ENCODE measurements at regions not wholly inside any gene's neighbourhood (a gene's known extent, or its start where the extent isn't known, plus 50 kb on each side); places are given as distances from the start of the nearest gene placed in this dataset.

DNA sequence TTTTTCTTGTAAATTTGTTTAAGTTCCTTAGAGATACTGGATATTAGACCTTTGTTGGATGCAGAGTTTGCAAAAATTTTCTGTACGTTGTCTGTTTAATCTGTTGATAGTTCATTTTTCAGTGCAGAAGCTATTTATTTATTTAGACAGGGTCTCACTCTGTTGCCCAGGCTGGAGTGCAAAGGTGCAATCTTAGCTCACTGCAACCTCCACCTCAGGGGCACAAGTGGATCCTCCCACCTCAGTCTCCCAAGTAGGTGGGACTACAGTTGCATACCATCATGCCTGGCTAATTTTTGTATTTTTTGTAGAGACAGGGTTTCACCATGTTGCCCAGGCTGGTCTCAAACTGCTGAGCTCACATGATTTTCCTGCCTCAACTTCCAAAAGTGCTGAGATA, 568.2 kb upstream of the REG3G start:
- DNase-seq (ENCODE audit: low spot score) = no peak

DNA sequence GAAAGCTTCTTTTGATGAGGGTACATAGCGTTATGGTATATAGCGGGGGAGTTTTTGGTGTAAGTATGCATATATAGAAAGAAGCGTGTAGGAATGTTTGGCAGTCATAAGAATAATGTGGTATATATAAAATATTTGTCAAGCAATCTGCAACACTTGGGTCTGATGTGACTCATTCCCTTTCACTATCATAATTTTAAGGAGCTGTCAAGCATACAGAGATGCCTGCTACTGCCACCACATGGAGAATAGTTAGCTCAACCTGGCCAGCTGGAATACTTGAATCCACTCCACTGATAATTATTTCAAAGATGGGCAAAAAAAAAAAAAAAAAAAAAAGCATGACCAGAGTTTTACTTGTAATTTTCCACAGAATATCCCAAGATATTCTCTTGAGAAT, 559.8 kb upstream of the REG3G start:
- peak; percentile 8 for DNase-seq (ENCODE audit: low spot score)

DNA sequence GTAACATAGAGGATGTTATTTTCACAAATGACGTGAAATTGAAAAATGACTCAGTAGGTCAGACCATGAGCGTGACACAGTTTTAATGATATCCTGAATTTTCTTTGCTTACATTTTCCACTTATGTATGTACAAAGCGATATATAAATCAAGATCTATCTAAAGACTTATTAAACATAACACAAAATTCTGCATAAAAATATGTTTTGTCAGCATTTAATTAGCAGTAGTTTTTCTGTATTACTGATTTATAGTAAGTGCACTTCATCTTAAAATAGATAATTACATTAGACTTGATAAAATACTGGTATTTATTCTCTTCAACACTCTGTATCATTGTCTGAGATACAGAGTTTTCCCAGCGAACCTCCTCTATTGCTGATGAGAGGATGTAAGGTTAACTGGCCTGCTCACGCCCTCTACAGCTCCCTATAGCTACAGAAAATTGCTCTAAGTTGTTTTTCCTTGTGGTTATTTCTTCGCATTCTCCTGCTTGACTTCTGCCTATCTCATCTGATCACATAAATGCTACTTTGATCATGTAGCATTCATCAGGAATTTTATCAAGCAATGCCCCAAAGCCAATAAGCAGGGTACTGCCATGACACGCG, 548.8 kb upstream of the REG3G start:
- no peak for DNase-seq (ENCODE audit: low spot score)

DNA sequence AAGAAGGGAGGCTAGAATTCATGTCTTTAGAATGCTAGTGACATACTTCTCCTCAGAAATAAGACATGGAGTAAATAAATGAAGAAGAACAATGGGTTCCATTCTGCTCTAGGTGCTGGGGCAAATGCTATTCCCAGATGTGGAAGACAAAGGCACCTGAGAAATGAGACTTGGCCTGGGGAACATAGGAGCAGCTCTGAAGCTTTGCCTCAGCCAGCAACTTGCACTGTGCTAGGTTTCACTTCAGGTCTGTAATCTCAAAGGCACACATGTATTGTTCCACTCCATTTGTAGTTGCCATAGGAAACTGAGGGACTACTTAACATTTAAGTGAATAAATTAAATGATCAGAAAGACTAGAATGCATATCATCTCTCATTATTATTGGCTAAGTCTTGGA, 538.9 kb upstream of the REG3G start:
- no peak for DNase-seq (ENCODE audit: low spot score)

DNA sequence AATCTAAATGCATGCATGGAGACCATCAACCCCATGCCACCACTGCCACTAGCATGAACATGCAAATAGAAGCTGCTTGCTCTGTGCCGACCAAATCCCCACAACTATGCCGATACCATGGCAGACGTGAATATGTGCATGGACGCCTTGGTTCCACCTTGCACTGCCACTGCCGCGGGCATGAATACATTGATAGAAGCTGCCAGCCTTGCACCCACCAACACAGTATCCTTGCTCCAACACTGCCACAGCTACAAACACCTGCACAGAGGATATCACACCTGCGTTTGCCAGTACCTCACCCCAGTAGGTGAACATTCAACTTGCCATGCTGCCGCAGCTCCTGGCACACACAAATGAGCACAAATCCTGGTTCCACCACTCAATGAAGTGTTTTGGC, 527.4 kb upstream of the REG3G start:
- no peak for DNase-seq (ENCODE audit: low spot score)

DNA sequence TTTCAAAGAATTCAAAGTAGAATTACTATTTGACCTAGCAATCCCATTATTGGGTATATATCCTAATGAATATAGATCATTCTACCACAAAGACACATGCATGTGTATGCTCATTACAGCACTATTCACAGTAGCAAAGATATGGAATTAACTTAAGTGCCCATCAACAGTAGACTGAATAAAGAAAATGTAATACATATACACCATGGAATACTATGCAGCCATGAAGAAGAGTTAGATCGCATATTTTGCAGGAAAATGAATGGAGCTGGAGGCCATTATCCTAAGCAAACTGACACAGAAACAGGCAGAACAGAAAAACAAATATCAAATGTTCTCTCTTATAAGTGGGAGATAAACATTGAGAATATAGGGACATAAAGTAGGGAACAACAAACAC, 519.2 kb upstream of the REG3G start:
- no peak for DNase-seq (ENCODE audit: low spot score)

DNA sequence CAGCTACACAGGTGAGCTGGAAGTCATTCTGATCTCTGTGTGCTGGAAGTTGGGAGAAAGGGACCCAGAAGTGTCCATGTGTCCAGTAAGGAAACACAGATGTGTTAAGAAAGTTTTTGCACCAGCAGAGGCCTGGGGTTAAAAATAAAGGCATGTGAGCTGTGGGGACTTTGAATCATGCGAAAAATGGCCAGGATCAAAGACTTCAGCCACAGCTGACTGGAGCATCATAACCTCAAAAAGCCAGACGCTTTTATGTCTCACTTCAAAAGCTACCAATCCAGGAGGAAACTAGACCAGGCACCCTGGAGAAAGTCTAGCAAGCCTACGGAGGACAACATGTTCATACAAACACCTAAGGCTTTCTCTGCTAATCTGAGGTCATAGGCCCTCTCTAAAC, 503.6 kb upstream of the REG3G start:
- no peak for DNase-seq (ENCODE audit: low spot score)

DNA sequence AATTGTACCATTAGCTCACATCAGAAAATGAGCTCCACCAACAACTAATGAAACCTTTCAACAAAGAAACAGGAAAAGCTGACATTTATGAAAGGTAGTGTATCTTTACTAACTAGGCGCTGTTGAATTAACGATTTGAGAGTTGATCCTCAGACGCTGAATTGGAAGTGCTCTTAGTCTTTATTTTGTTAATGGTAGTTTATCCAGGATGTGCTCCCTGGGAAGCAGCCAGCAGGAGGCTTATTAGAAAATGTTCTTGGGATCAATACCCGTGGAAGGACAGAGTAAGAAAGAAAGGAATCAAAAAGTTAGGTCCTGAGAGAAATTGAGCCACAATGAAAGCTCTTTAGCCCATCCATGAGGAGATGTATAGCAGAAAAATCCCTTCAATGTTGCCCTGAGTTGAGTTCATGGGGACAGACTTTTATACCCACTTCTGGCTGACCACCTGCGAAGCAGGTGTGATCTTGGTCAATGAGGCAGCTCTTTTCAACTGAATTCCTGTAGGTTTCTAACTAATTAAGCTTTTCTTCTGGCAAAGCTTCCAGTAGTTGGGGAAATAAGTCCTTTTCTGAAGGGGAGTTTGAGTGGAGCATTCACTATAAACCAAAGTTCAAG, 492.6 kb upstream of the REG3G start:
- DNase-seq (ENCODE audit: low spot score) = no peak

DNA sequence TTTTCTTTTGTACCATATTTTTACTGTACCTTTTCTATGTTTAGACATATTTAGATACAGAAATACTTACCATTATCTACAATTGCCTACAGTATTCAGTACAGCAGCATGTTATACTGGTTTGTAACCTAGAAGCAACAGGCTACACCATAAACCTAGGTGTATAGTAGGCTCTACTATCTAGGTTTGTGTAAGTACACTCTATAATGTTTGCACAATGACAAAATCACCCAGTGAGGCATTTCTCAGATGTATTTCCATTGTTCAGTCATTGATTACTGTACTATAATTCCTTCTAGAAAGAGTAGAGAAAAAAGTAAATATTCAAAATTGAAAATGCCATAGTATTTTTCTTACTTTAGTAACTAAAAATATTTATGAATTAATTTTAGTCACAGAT, 490.1 kb upstream of the REG3G start:
- no peak for DNase-seq (ENCODE audit: low spot score)

DNA sequence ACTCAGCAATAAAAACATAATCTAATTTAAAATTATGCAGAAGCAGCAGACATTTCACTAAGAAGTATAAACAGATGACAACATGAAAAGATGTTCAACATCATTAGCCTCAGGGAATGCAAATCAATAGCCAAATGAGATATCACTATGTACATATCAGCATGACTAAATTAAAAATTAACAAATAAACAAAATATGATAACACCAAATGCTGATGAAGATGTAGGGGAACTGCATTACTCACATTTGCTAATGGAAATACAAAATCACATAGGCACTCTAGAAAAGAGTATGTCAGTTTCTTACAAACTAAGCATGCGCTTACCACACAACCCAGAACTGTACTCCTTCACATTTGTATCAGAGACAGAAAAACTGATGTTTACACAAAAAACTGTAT, 487.2 kb upstream of the REG3G start:
- DNase-seq (ENCODE audit: low spot score) = no peak

DNA sequence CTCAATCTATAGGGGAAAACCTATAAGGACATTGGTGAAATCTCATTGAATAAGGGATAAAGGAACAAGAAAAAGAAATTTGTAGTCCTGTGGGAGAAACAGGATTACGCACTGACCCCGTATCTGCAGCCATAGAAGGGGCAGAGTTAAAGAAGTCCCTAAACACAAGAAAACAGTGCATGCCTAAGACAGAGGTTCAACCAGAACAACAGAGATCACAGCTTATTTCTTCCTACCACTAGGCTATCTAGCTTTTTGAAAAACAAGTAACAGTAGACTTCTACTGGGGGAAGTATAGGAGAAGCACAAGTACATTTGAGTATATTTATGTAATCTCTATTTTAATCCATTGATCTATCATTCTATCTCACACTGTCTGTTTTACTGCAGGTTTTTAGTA, 485.2 kb upstream of the REG3G start:
- no peak for DNase-seq (ENCODE audit: low spot score)

DNA sequence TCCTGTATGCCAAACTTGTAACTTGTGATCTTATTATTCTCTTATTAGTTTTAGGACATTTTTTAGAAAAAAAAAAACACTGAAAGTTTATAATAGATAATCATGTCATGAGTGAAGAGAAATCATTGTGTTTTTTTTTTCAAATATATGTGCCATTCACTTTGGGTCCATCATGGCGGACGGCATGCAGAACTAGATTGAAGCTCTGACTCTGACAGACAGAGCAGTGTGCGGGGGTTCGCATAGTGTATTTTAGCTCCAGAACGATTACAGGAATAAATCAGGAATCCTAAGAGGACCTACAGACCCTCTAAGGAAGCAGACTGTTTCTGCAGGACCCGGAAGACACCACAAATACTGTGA, 484.4 kb upstream of the REG3G start:
- no peak for DNase-seq (ENCODE audit: low spot score)

DNA sequence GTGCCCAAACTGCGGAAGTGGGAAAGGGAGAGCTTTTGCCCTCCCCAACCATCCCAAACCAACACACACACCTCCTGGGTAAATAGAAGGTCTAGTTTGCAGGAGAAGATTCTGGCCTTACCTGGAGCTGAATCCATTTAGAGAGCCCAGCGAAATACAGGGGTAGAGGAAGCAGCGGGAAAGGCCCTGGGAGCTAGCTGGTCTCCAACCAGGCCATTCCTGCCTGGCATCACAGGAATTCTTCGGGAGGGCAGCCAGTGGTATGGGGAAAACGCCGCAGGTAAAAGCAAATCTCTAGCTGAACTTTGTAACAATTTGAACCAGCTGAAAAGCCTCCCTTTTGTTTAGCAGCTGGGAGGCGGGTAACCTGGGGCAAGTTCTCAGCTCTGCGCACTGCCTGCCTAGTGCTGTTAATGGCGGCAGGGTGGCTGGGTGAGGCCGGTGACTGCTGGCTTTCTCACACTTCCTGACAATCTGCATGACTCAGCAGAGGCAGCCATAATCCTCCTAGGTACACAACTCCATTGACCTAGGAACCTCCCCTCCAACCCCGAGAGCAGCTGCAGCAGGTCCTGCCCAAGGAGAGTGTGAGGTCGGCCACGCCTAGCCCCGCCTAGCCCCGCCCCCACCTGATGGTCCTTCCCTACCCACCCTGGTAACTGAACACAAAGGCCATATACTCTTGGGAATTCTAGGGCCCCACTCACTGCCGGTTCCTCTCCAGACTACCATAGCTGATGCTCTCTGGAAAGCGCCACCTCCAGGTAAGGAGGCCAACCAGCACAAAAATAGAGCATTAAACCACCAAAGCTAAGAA, 483.8 kb upstream of the REG3G start:
- DNase-seq (ENCODE audit: low spot score) = no peak

DNA sequence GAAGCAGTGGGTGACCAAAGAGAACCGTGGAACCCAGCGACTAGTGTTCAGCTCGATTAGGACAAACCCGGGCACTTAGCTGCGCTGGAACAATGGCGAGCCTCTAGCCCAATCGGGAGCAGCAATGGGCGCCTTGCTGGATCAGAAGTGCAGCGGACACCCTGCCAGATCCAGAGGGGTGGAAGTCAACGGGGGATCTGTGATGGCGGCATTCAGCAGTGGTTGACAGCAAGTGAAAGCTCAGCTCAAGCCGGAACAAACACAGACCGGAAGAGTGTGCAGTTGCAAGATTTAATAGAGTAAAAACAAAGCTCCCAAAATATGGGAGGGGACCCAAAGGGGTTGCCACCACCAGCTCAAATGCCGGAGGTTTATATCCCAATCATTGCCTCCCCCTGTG, 478.7 kb upstream of the REG3G start:
- no peak for DNase-seq (ENCODE audit: low spot score)

DNA sequence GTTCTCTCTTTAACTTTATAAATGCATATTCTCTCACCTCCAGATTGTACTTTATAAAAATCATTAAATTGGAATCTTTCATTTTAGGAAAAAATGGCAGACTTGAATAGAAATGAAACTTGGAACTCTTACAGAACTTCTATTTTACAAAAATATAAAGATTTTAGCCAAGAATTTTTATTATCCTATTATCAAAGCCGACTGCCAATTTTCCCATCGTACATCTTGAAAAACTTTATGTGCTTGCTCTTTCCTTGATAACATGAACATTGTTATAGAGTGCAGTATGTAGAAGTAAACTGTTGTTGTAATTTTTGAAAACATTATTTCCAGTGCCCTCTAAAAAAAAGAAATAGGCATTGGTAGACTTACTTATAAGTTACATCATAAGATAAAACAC, 475.7 kb upstream of the REG3G start:
- DNase-seq (ENCODE audit: low spot score) = no peak

DNA sequence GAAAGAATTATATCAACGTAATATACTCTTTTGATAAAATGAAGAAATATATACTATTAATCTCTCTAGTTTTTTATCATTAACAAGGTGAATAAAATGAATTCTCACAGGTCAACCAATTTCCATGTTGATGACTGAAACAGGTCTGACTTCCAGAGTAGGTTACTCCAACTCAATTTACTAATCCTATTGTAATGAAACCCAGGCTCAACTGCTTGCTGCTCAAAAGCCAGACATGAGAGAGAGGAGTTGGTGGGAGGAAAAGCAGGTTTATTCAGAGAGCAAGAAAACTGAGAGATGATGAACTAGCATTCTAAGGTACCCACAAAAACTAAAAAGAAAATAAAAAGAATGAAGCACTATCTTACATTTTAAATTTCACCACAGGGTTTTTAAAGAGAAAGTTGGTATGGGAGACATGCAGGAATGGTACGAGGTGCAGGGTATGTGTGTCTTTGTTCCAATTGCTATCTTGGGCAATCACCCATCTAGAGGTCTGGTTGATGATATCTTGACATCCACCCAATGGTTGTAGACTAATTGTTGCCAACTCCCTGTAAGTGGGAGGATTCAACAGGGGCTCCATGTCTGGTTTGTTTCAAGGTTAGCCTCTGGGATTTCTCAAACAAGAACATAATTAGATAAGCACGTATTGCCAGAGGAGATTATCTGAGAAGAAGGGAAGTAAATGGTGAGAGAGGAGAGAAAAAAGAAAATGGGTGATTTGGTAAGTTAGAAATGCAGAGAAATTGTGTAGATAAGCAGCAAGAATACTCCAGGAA, 471.4 kb upstream of the REG3G start:
- no peak for DNase-seq (ENCODE audit: low spot score)

DNA sequence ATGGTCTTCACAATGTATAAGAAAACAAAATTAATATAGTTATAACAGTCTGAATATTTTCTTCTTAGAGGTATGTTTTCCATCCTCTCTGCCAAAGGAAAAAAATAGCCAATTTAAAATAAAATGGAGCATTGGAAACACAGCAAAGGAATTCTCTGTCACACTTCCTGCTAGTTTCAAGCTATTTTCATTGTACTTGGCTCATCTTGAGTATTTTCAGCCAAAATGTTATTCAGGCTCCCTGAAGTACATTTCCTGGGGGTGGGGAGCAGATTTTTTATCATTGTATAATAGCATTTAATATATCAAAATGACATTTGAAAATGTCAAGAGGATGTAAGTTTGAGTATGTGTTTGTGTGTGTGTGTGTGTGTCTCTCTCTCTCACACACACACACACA, 463.6 kb upstream of the REG3G start:
- DNase-seq (ENCODE audit: low spot score) = no peak

DNA sequence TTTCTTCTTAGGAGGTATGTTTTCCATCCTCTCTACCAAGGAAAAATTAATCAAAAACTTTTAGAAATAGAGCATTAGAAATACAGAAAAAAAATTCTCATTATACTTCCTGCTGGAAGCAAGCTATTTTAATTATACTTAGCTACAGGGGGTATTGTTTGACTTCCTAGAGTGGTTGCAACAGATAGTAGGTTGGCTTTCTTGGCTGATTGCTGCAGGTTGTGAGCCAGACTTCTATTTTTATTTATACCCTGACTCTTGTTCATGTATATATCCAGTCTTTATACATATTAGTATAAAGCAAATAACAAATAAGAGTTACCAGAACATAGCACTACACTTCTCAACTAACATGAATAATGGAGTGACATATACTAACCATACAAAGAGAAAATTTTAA, 460.8 kb upstream of the REG3G start:
- DNase-seq (ENCODE audit: low spot score) = no peak

DNA sequence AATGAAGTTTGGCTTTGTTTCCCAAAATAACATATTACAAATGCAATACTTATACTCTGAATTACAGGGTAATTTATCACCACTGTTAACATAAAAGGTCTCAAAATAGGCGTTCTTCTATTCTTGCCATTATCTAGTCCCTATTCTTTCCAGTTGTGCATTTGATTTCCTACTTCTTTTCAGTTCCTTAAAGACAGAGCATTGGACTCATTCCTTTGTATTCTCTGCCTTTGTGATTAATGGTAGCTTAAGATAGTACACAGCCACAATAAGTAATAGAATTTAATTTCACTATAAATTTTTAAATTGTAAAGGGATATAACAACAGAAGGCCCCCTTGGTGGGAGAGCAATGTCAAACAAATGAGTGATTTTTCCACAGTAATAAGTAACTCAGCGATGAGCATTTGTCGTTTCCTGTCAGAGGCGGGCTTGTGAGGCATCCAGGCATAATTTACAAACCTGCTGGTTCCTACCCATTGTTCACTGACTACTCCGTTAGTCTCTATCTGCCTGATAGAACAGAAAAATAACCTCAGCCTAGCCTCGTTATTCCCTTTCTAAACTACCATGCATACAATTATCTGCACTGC, 456.6 kb upstream of the REG3G start:
- no peak for DNase-seq (ENCODE audit: low spot score)

DNA sequence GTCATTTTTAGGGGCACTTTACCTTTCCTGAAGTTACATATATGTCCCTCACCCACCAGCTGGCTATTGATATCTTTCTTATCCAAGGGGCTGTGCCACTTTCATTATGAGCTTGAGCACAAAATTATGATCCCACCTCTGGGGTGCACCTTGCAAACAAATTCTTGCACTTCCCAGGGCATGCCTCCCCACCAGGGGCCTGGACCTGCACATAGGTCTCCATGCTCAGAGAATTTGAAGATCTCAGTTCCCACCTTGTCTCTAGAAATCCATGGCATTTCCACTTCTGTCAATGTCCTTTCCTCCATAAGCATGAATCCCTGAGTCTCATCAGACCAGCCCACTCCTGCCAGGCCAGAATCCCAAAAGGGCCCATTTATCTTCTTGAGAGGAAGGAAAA, 449.1 kb upstream of the REG3G start:
- DNase-seq (ENCODE audit: low spot score) = no peak

DNA sequence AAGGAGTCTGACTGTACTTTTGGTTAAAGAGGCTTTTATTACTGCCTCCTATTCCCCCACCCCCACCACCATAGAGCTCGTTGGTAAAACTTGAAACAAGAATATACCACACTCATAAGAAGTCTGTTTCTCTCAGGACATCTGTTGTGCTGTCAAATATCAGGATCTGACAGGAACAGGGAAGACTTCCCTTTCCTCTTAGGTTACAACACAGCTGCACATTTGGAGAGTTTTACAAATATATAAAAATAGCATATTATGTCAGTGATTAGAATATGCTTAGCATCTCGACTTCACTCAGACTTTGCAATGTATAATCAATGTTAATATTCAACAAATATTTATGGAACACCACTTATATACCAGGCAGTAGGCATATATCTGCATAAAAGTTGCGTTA, 439.6 kb upstream of the REG3G start:
- DNase-seq (ENCODE audit: low spot score) = no peak

DNA sequence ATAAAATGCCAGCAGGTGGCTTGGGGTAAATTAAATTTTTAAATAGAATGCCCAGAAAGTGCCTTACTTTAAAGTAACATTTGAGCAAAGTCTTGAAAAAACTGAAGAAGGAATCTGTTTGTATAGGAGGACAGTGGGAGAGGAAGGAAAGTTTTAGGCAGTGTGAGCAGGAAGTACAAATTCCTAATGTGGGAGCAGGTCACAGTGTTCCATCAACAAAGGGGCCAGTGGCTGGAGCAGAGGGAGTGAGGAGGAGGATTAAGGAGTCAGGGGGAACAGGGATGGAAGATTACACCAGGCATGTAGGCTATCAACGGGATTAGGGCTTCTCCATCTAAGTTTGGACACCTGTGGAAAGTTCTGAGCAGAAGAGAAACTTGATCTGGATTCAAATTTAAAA, 439.2 kb upstream of the REG3G start:
- DNase-seq (ENCODE audit: low spot score) = no peak

DNA sequence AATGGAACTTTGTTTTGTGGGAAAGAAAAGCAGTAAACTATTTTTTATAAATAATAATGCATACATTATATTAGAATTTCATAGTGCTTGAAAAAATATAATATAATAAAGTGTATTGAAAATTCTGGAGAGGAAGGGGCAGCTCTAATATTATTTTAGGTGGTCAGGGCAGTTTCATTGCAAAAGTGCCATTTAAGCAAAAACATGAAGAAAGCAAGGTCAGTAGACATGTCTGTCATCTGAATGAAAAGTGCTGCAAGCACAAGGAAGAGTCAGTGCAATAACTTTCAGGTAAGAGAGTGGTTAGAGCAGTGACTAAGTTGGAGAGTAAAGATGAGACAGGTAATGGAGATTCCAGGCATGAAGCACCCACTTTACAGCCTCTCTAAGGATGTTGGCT, 435.6 kb upstream of the REG3G start:
- DNase-seq (ENCODE audit: low spot score) = no peak
